A673 (cell line): ENCODE measurements at regions not wholly inside any gene's neighbourhood (a gene's known extent, or its start where the extent isn't known, plus 50 kb on each side); places are given as distances from the start of the nearest gene placed in this dataset.
"Not testable (repeated sequence)": the region's sequence is repeated elsewhere in the genome, so short reads cannot be mapped to it uniquely, and the experiment has no call there.

Experiments used
- BruUV-seq: library from RNA; stranded (reverse); fragments of 400-500 nt; replicated peaks from 2 replicates; lab custom pipeline; 2021; lab: Mats Ljungman, UMichigan
- CTCF ChIA-PET: fragments of 300-600 bp; sonication (Branson Sonifier 250); formaldehyde crosslinking; loops from one replicate; lab custom pipeline; 2022; ENCODE audit warnings: antibody characterized with exemption; lab: Charles Lee
- POLR2A ChIA-PET: fragments of 300-600 bp; sonication (Branson Sonifier 250); formaldehyde crosslinking; loops from one replicate; lab custom pipeline; 2022; ENCODE audit warnings: antibody characterized with exemption; ENCODE audit not compliant: low non-redundant PET; lab: Charles Lee
- DNase-seq: peaks from one replicate; pipeline ENCODE4 v3.0.0-alpha.2; 2015; ENCODE audit warnings: low spot score
- H3K27ac ChIP-seq: fragments of 200-600 bp; sonication (generic); 2 replicates; pipeline ENCODE4 v1.5.1; 2016; ENCODE audit warnings: mixed run types, low read depth, mild to moderate bottlenecking, mixed read lengths, antibody characterized with exemption, low read length; ENCODE audit not compliant: poor library complexity, severe bottlenecking
- H3K27me3 ChIP-seq: fragments of 200-600 bp; sonication (generic); replicated peaks from 2 replicates; pipeline ENCODE4 v1.6.1; 2017; ENCODE audit warnings: mixed run types, low read depth, mild to moderate bottlenecking, mixed read lengths, antibody characterized with exemption, low read length; ENCODE audit not compliant: insufficient read depth, poor library complexity
- H3K36me3 ChIP-seq: fragments of 200-600 bp; sonication (generic); 2 replicates; pipeline ENCODE4 v1.6.1; 2016; ENCODE audit warnings: mixed run types, mild to moderate bottlenecking, mixed read lengths, antibody characterized with exemption, low read length; ENCODE audit not compliant: insufficient read depth, poor library complexity, severe bottlenecking
- H3K4me1 ChIP-seq: fragments of 200-600 bp; sonication (generic); 2 replicates; pipeline ENCODE4 v1.6.1; 2017; ENCODE audit warnings: mixed run types, mild to moderate bottlenecking, mixed read lengths, antibody characterized with exemption, low read length; ENCODE audit not compliant: insufficient read depth, poor library complexity, severe bottlenecking
- H3K4me3 ChIP-seq: fragments of 200-600 bp; sonication (generic); 2 replicates; pipeline ENCODE4 v1.5.1; 2016; ENCODE audit warnings: low read depth, mixed run types, mild to moderate bottlenecking, mixed read lengths, low read length; ENCODE audit not compliant: poor library complexity, severe bottlenecking
- H3K9me3 ChIP-seq: fragments of 200-600 bp; sonication (generic); 2 replicates; pipeline ENCODE4 v1.6.1; 2016; ENCODE audit warnings: mixed run types, low read depth, mild to moderate bottlenecking, mixed read lengths, antibody characterized with exemption, low read length; ENCODE audit not compliant: poor library complexity, severe bottlenecking
- EZH2 ChIP-seq: fragments of 200-600 bp; sonication (generic); IDR thresholded peaks from 2 replicates; pipeline ENCODE4 v1.6.1; 2017; ENCODE audit warnings: borderline replicate concordance, low read depth, mild to moderate bottlenecking, mixed read lengths, antibody characterized with exemption, low read length; ENCODE audit not compliant: poor library complexity, severe bottlenecking
- intact Hi-C: fragments of 100-400 bp; cut with micrococcal nuclease; formaldehyde crosslinking; loops from one replicate; pipeline ENCODE4 v1.10.0; 2022; ENCODE audit not compliant: unreplicated experiment
- TF ChIP-seq, protein P1 (sequence below): fragments of 300-800, 200-600 bp; sonication (generic); conservative IDR thresholded peaks from 2 replicates; pipeline ENCODE4 v1.5.1; 2017; ENCODE audit warnings: low read depth, mild to moderate bottlenecking, antibody characterized with exemption, low read length, moderate library complexity, mixed read lengths

- ChIA-PET CTCF (no interaction called here), POLR2A (no interaction called here)
- Histone ChIP-seq H3K4me1 (no peaks in the 10 kb centered on the region), H3K4me3 (no peak overlapping the region), H3K9me3 (no peaks in the 10 kb centered on the region), H3K27me3 (no peaks in the 10 kb centered on the region), H3K27ac (no peak overlapping the region), H3K36me3 (no peaks in the 10 kb centered on the region)
- DNase-seq = no peak
- TF ChIP-seq EZH2 = no peak
- TF ChIP-seq, protein P1, sequence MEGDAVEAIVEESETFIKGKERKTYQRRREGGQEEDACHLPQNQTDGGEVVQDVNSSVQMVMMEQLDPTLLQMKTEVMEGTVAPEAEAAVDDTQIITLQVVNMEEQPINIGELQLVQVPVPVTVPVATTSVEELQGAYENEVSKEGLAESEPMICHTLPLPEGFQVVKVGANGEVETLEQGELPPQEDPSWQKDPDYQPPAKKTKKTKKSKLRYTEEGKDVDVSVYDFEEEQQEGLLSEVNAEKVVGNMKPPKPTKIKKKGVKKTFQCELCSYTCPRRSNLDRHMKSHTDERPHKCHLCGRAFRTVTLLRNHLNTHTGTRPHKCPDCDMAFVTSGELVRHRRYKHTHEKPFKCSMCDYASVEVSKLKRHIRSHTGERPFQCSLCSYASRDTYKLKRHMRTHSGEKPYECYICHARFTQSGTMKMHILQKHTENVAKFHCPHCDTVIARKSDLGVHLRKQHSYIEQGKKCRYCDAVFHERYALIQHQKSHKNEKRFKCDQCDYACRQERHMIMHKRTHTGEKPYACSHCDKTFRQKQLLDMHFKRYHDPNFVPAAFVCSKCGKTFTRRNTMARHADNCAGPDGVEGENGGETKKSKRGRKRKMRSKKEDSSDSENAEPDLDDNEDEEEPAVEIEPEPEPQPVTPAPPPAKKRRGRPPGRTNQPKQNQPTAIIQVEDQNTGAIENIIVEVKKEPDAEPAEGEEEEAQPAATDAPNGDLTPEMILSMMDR = no peak
- intact Hi-C loops = no loop called here
- no TSS peak for BruUV-seq
These were observed 239.0 kb upstream of the FIGN start for GRCh38 chr2:163974766-163975165.

DNA sequence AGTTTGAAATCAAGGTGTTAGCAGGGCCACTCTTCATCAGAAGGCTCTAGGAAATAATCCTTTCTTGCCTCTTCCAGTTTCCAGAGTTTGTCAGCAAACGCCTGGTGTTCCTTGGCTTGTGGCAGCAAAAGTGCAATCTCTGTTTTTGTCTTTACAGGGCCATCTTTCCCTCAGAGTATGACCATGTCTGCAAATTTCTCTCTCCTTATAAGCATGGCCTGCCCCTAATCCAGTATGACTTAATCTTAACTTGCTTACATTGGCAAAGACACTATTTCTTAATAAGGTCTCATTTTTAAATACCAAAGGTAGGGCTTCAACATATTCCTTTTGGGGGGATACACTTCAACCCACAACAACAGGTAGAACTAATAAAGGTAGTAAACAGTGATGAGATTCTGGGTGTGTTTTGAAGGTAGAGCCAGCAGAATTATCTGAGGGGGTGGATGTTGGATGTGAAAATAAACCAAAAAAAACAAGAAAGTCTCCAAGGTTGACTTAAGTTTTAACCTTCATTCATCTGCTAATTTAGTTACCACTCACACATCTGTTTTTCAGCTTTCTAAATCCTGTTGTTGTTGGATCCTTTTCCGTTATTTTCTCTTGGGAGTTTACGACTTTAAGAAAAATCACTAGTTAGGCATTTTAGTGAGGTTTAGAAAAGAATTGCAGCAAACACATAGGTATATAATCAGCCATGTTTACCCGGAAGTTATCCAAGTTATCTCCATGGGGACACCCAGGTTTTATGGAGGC lies 234.4 kb upstream of the FIGN start:
- Histone ChIP-seq H3K27ac (no peak overlapping the region), H3K27me3 (peaks cover 8% of the 10 kb centered on the region), H3K9me3 (no peaks in the 10 kb centered on the region), H3K36me3 (no peaks in the 10 kb centered on the region), H3K4me1 (no peaks in the 10 kb centered on the region), H3K4me3 (no peak overlapping the region)
- intact Hi-C loops = no loop called here
- POLR2A ChIA-PET = no interaction called here
- no TSS peak for BruUV-seq
- CTCF ChIA-PET = no interaction called here
- no peak for TF ChIP-seq EZH2
- TF ChIP-seq, protein P1 = no peak
- no peak for DNase-seq

DNA sequence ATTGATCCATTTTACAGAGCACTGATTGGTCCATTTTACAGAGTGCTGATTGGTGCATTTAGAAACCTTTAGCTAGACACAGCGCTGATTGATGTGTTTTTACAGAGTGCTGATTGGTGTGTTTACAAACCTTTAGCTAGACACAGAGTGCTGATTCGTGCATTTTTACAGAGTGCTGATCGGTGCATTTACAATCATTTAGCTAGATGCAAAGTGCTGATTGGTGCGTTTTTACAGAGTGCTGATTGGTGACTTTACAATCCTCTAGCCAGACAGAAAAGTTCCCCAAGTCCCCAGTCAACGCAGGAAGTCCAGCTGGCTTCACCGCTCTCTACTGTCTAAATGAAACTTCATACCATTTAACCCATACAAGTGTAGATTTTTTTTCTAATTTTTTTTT lies 228.5 kb upstream of the FIGN start:
- BruUV-seq, H3K27me3 ChIP-seq, CTCF ChIA-PET: not testable (repeated sequence)

GRCh38 chr2:163953390-163953907 lies 217.6 kb upstream of the FIGN start:
- no TSS peak for BruUV-seq
- H3K36me3 ChIP-seq = no peaks in the 10 kb centered on the region
- no peaks in the 10 kb centered on the region for H3K4me1 ChIP-seq
- POLR2A ChIA-PET = no interaction called here
- DNase-seq = no peak
- intact Hi-C loops = no loop called here
- no peaks in the 10 kb centered on the region for H3K9me3 ChIP-seq
- H3K4me3 ChIP-seq = no peak overlapping the region
- peaks cover 8% of the 10 kb centered on the region for H3K27me3 ChIP-seq
- no peak overlapping the region for H3K27ac ChIP-seq
- CTCF ChIA-PET = no interaction called here
- TF ChIP-seq, protein P1 = no peak
- no peak for TF ChIP-seq EZH2

More for the DNA sequence above, 228.5 kb upstream of the FIGN start:
- DNase-seq, H3K4me3 ChIP-seq, intact Hi-C loops, H3K4me1 ChIP-seq, H3K27ac ChIP-seq, H3K9me3 ChIP-seq, H3K36me3 ChIP-seq, POLR2A ChIA-PET: not testable (repeated sequence)
